ENCODE measurements at regions not wholly inside any gene's neighbourhood (a gene's known extent, or its start where the extent isn't known, plus 50 kb on each side); places are given as distances from the start of the nearest gene placed in this dataset.

GRCh38 chr7:65304175-65304574 lies 69.5 kb upstream of the ZNF92 start:
- no peak for TF ChIP-seq EZH2 (IDR thresholded peaks at IDR 0.05; ENCODE audit: borderline replicate concordance, low read length)
- TF ChIP-seq CTCF (IDR thresholded peaks at IDR 0.05; ENCODE audit: low read length), result no peak
- H2AFZ ChIP-seq (ENCODE audit: low read length), result no peak overlapping the region

GRCh38 chr7:65302883-65303282 lies 70.8 kb upstream of the ZNF92 start:
- Histone ChIP-seq H3K9me3 (ENCODE audit: low read length) (no peaks in the 10 kb centered on the region), H3K4me3 (ENCODE audit: low read depth, low read length, poor library complexity, severe bottlenecking) (no peak overlapping the region), H4K20me1 (ENCODE audit: insufficient read depth, low read length) (no peaks in the 10 kb centered on the region), H3K9me2 (ENCODE audit: low read depth, low read length) (no peaks in the 10 kb centered on the region), H2AFZ (ENCODE audit: low read length) (no peak overlapping the region), H3K27ac (ENCODE audit: low read depth, low read length, poor library complexity, severe bottlenecking) (no peak overlapping the region), H3K36me3 (ENCODE audit: insufficient read depth, low read length) (no peaks in the 10 kb centered on the region), H3K27me3 (ENCODE audit: insufficient read depth, low read length) (no peaks in the 10 kb centered on the region), H3K9ac (ENCODE audit: low read length) (no peak overlapping the region), H3F3A (ENCODE audit: insufficient read depth, low read length) (no peaks in the 10 kb centered on the region), H3K4me1 (ENCODE audit: insufficient read depth, low read length, severe bottlenecking) (peaks cover 23% of the 10 kb centered on the region), H3K79me2 (ENCODE audit: insufficient read depth, low read length) (no peaks in the 10 kb centered on the region), H3K4me2 (ENCODE audit: low read length) (no peak overlapping the region)
- TF ChIP-seq CTCF (IDR thresholded peaks at IDR 0.05; ENCODE audit: low read length) (no peak), EZH2 (IDR thresholded peaks at IDR 0.05; ENCODE audit: borderline replicate concordance, low read length) (no peak)

More at GRCh38 chr7:65304175-65304574, 69.5 kb upstream of the ZNF92 start:
- Histone ChIP-seq H3K27me3 (ENCODE audit: insufficient read depth, low read length) (no peaks in the 10 kb centered on the region), H3K9ac (ENCODE audit: low read length) (no peak overlapping the region), H3F3A (ENCODE audit: insufficient read depth, low read length) (no peaks in the 10 kb centered on the region), H3K36me3 (ENCODE audit: insufficient read depth, low read length) (no peaks in the 10 kb centered on the region), H3K4me3 (ENCODE audit: low read depth, low read length, poor library complexity, severe bottlenecking) (no peak overlapping the region), H3K9me3 (ENCODE audit: low read length) (no peaks in the 10 kb centered on the region), H3K27ac (ENCODE audit: low read depth, low read length, poor library complexity, severe bottlenecking) (no peak overlapping the region), H4K20me1 (ENCODE audit: insufficient read depth, low read length) (no peaks in the 10 kb centered on the region), H3K4me1 (ENCODE audit: insufficient read depth, low read length, severe bottlenecking) (peaks cover 22% of the 10 kb centered on the region), H3K4me2 (ENCODE audit: low read length) (no peak overlapping the region), H3K79me2 (ENCODE audit: insufficient read depth, low read length) (no peaks in the 10 kb centered on the region), H3K9me2 (ENCODE audit: low read depth, low read length) (no peaks in the 10 kb centered on the region)

- H3K79me2 ChIP-seq (ENCODE audit: insufficient read depth, low read length), result no peaks in the 10 kb centered on the region
- no peaks in the 10 kb centered on the region for H3K9me3 ChIP-seq (ENCODE audit: low read length)
- no peak overlapping the region for H3K9ac ChIP-seq (ENCODE audit: low read length)
- no peak overlapping the region for H2AFZ ChIP-seq (ENCODE audit: low read length)
- H3K9me2 ChIP-seq (ENCODE audit: low read depth, low read length), result no peaks in the 10 kb centered on the region
- no peaks in the 10 kb centered on the region for H3K27me3 ChIP-seq (ENCODE audit: insufficient read depth, low read length)
- TF ChIP-seq CTCF (IDR thresholded peaks at IDR 0.05; ENCODE audit: low read length), result no peak
- TF ChIP-seq EZH2 (IDR thresholded peaks at IDR 0.05; ENCODE audit: borderline replicate concordance, low read length), result no peak
- no peak overlapping the region for H3K27ac ChIP-seq (ENCODE audit: low read depth, low read length, poor library complexity, severe bottlenecking)
- peaks cover 18% of the 10 kb centered on the region for H3K4me1 ChIP-seq (ENCODE audit: insufficient read depth, low read length, severe bottlenecking)
- H4K20me1 ChIP-seq (ENCODE audit: insufficient read depth, low read length), result no peaks in the 10 kb centered on the region
- no peak overlapping the region for H3K4me2 ChIP-seq (ENCODE audit: low read length)
- no peaks in the 10 kb centered on the region for H3K36me3 ChIP-seq (ENCODE audit: insufficient read depth, low read length)
- no peaks in the 10 kb centered on the region for H3F3A ChIP-seq (ENCODE audit: insufficient read depth, low read length)
- no peak overlapping the region for H3K4me3 ChIP-seq (ENCODE audit: low read depth, low read length, poor library complexity, severe bottlenecking)
Measured at GRCh38 chr7:65301007-65301406, 72.6 kb upstream of the ZNF92 start.
